ENCODE measurements at regions not wholly inside any gene's neighbourhood (a gene's known extent, or its start where the extent isn't known, plus 50 kb on each side); places are given as distances from the start of the nearest gene placed in this dataset.

GRCh38 chr2:150091846-150092245 lies 395.6 kb downstream of the RND3 start:
- H3K27me3 ChIP-seq: no peaks in the 10 kb centered on the region
- peaks cover 6% of the 10 kb centered on the region for H3K4me1 ChIP-seq (ENCODE audit: insufficient read depth)
- DNase-seq: no peak
- H3K27ac ChIP-seq: no peak overlapping the region
- H3K9me3 ChIP-seq: no peaks in the 10 kb centered on the region
- no peak overlapping the region for H3K4me3 ChIP-seq
- WGBS, 3 donors: 91 to 96% (median 93%) methylated on average over 4 of the region's 4 CpGs
- no peaks in the 10 kb centered on the region for H3K36me3 ChIP-seq
- intact Hi-C loops (cut with DNase I): no loop called here
- no peak for TF ChIP-seq EP300 (IDR thresholded peaks at IDR 0.05)
- TF ChIP-seq POLR2A (IDR thresholded peaks at IDR 0.05): no peak
- TF ChIP-seq CTCF (IDR thresholded peaks at IDR 0.05): no peak

GRCh38 chr2:150090031-150090430 lies 397.4 kb downstream of the RND3 start:
- Histone ChIP-seq H3K4me1 (ENCODE audit: insufficient read depth) (no peaks in the 10 kb centered on the region), H3K9me3 (no peaks in the 10 kb centered on the region), H3K36me3 (no peaks in the 10 kb centered on the region), H3K27me3 (no peaks in the 10 kb centered on the region), H3K27ac (no peak overlapping the region), H3K4me3 (no peak overlapping the region)
- 58 to 75% (median 67%) methylated on average over 1 of the region's 1 CpG for WGBS, 3 donors
- intact Hi-C loops (cut with DNase I): no loop called here
- TF ChIP-seq CTCF (IDR thresholded peaks at IDR 0.05): no peak
- TF ChIP-seq POLR2A (IDR thresholded peaks at IDR 0.05): no peak
- TF ChIP-seq EP300 (IDR thresholded peaks at IDR 0.05): no peak
- DNase-seq: no peak

- H3K9me3 ChIP-seq: no peaks in the 10 kb centered on the region
- TF ChIP-seq POLR2A (IDR thresholded peaks at IDR 0.05) (no peak), CTCF (IDR thresholded peaks at IDR 0.05) (no peak), EP300 (IDR thresholded peaks at IDR 0.05) (no peak)
- intact Hi-C loops (cut with DNase I): no loop called here
- DNase-seq: no peak
- no peaks in the 10 kb centered on the region for H3K36me3 ChIP-seq
- H3K27me3 ChIP-seq: no peaks in the 10 kb centered on the region
- WGBS, 3 donors: 78 to 92% (median 86%) methylated on average over 3 of the region's 3 CpGs
- no peak overlapping the region for H3K4me3 ChIP-seq
- H3K4me1 ChIP-seq (ENCODE audit: insufficient read depth): no peaks in the 10 kb centered on the region
- no peak overlapping the region for H3K27ac ChIP-seq
Observed at GRCh38 chr2:150088538-150088937, 398.9 kb downstream of the RND3 start.

GRCh38 chr2:150085478-150085877 lies 402.0 kb downstream of the RND3 start:
- Histone ChIP-seq H3K4me1 (ENCODE audit: insufficient read depth) (peaks cover 3% of the 10 kb centered on the region), H3K27ac (no peak overlapping the region), H3K4me3 (no peak overlapping the region), H3K9me3 (no peaks in the 10 kb centered on the region), H3K36me3 (no peaks in the 10 kb centered on the region), H3K27me3 (no peaks in the 10 kb centered on the region)
- WGBS, 3 donors: 95 to 99% (median 96%) methylated on average over 2 of the region's 2 CpGs
- no peak for DNase-seq
- intact Hi-C loops (cut with DNase I): no loop called here
- TF ChIP-seq EP300 (IDR thresholded peaks at IDR 0.05) (no peak), POLR2A (IDR thresholded peaks at IDR 0.05) (no peak), CTCF (IDR thresholded peaks at IDR 0.05) (no peak)
